GM20000 (cell line): ENCODE measurements at regions not wholly inside any gene's neighbourhood (a gene's known extent, or its start where the extent isn't known, plus 50 kb on each side); places are given as distances from the start of the nearest gene placed in this dataset.

ENCODE experiments used
- DNase-seq: peaks from one replicate; pipeline ENCODE4 v3.0.0; 2012; ENCODE audit warnings: low spot score
- CTCF ChIP-seq: IDR thresholded peaks from 2 replicates; pipeline ENCODE4 v1.5.1; 2012; ENCODE audit warnings: mild to moderate bottlenecking, control low read depth; ENCODE audit errors: extremely low read depth, missing control alignments

- TF ChIP-seq CTCF, result no peak
- no peak for DNase-seq
Observed at GRCh38 chr10:35885076-35885475, 243.0 kb upstream of the FZD8 start.

GRCh38 chr10:35884657-35885071 lies 242.6 kb upstream of the FZD8 start:
- DNase-seq, result no peak
- TF ChIP-seq CTCF, result no peak

GRCh38 chr10:35882422-35883150 lies 240.5 kb upstream of the FZD8 start:
- TF ChIP-seq CTCF, result no peak
- DNase-seq, result no peak

- no peak for DNase-seq
- no peak for TF ChIP-seq CTCF
Observed at GRCh38 chr10:35881320-35881719, 239.2 kb upstream of the FZD8 start.

GRCh38 chr10:35876248-35876647 lies 234.2 kb upstream of the FZD8 start:
- DNase-seq, result no peak
- TF ChIP-seq CTCF, result no peak

- DNase-seq, result no peak
- no peak for TF ChIP-seq CTCF
Observed at GRCh38 chr10:35875016-35875676, 233.1 kb upstream of the FZD8 start.

GRCh38 chr10:35874311-35875015 lies 232.4 kb upstream of the FZD8 start:
- no peak for DNase-seq
- no peak for TF ChIP-seq CTCF
